ENCODE measurements at regions not wholly inside any gene's neighbourhood (a gene's known extent, or its start where the extent isn't known, plus 50 kb on each side); places are given as distances from the start of the nearest gene placed in this dataset.

DNA sequence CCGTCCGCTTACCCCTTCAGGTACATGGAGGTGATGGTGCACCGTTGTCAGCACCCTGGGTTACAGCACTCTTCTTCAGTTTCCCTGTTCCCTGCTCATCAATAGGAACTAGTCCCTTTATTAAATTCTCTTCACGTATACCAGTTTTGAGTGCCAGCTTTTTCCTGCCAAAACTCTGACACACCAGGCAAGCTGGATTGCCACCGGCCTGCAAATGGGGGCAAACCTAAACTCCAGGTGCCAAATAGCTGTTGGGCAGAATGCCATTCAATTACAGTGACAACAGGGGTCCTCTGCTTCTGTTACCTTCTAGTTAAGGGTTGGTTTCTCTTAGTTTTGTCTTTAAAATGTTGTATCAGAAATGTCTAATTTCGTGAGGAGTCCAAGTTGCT lies 400.4 kb downstream of the OSTF1 start:
- TF ChIP-seq, protein P1, sequence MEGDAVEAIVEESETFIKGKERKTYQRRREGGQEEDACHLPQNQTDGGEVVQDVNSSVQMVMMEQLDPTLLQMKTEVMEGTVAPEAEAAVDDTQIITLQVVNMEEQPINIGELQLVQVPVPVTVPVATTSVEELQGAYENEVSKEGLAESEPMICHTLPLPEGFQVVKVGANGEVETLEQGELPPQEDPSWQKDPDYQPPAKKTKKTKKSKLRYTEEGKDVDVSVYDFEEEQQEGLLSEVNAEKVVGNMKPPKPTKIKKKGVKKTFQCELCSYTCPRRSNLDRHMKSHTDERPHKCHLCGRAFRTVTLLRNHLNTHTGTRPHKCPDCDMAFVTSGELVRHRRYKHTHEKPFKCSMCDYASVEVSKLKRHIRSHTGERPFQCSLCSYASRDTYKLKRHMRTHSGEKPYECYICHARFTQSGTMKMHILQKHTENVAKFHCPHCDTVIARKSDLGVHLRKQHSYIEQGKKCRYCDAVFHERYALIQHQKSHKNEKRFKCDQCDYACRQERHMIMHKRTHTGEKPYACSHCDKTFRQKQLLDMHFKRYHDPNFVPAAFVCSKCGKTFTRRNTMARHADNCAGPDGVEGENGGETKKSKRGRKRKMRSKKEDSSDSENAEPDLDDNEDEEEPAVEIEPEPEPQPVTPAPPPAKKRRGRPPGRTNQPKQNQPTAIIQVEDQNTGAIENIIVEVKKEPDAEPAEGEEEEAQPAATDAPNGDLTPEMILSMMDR (IDR thresholded peaks at IDR 0.05), result no peak
- no peak for TF ChIP-seq POLR2A (IDR thresholded peaks at IDR 0.05)
- TF ChIP-seq POLR2AphosphoS5 (IDR thresholded peaks at IDR 0.05), result no peak
- no peak for TF ChIP-seq EP300 (IDR thresholded peaks at IDR 0.05)

Measured in stomach (tissue), 4 donors.